Kidney (tissue), 13 donors: ENCODE measurements at regions not wholly inside any gene's neighbourhood (a gene's known extent, or its start where the extent isn't known, plus 50 kb on each side); places are given as distances from the start of the nearest gene placed in this dataset.
A peak's percentile ranks its signal among the peaks of the same experiment; 100 is the strongest.

ENCODE experiments used
- DNase-seq, 5 donors: peaks; one replicate each; pipeline ENCODE4 v3.0.0-alpha.2; 2013 to 2020
- FAIRE-seq: peaks from 2 replicates; lab custom pipeline; 2012; peaks lifted over from hg19 to GRCh38; lab: Jason Lieb, UNC
- H3K27ac ChIP-seq, 2 donors: one replicate each; pipeline ENCODE4 v1.7.0; 2013; ENCODE audit warnings: low read depth in 2 of 2, low read length in 2 of 2, inconsistent platforms in 1 of 2
- H3K27me3 ChIP-seq: one replicate; pipeline ENCODE4 v1.7.1; 2013; ENCODE audit warnings: low read length, inconsistent platforms; ENCODE audit not compliant: control insufficient read depth, insufficient read depth
- H3K36me3 ChIP-seq, 3 donors: one replicate each; pipeline versions ENCODE4 v1.7.0 to v1.7.1; 2013; ENCODE audit warnings: low read length in 3 of 3, control low read depth in 1 of 3, inconsistent platforms in 1 of 3; ENCODE audit not compliant: insufficient read depth in 3 of 3, control insufficient read depth in 2 of 3
- H3K4me1 ChIP-seq, 3 donors: one replicate each; pipeline versions ENCODE4 v1.7.0 to v1.7.1; 2013; ENCODE audit warnings: low read length in 3 of 3, inconsistent platforms in 1 of 3, low read depth in 1 of 3; ENCODE audit not compliant: control insufficient read depth in 2 of 3, insufficient read depth in 2 of 3
- H3K4me3 ChIP-seq, 3 donors: one replicate each; pipeline versions ENCODE4 v1.7.0 to v1.8.1; 2013; ENCODE audit warnings: low read length in 3 of 3, control low read depth in 1 of 3, inconsistent platforms in 1 of 3
- H3K9ac ChIP-seq, 3 donors: one replicate each; pipeline versions ENCODE4 v1.7.0 to v1.7.1; 2013; ENCODE audit warnings: low read length in 3 of 3, control low read depth in 1 of 3, inconsistent platforms in 1 of 3
- H3K9me3 ChIP-seq, 3 donors: one replicate each; pipeline versions ENCODE4 v1.7.0 to v1.7.1; 2013; ENCODE audit warnings: low read length in 3 of 3, control low read depth in 1 of 3, inconsistent platforms in 1 of 3; ENCODE audit not compliant: control insufficient read depth in 2 of 3, insufficient read depth in 1 of 3
- intact Hi-C: fragments of 100-400 bp; cut with DNase I; formaldehyde crosslinking; loops from one replicate; pipeline ENCODE4 v1.11.1; 2022
- TF ChIP-seq, protein P1 (sequence below): IDR thresholded peaks from 3 replicates; pipeline ENCODE4 v1.5.1; 2012; ENCODE audit warnings: mild to moderate bottlenecking, moderate library complexity, borderline replicate concordance; ENCODE audit not compliant: insufficient read depth; ENCODE audit errors: extremely low read depth
- donor health status: control.
- donor health status: control.
- donor health status: control.
- donor health status: control.
- donor health status: control.
- donor health status: DM: yes; HTN: yes; CAD: no.
- donor health status: Normal renal cell carcinoma (clear cell type).

DNA sequence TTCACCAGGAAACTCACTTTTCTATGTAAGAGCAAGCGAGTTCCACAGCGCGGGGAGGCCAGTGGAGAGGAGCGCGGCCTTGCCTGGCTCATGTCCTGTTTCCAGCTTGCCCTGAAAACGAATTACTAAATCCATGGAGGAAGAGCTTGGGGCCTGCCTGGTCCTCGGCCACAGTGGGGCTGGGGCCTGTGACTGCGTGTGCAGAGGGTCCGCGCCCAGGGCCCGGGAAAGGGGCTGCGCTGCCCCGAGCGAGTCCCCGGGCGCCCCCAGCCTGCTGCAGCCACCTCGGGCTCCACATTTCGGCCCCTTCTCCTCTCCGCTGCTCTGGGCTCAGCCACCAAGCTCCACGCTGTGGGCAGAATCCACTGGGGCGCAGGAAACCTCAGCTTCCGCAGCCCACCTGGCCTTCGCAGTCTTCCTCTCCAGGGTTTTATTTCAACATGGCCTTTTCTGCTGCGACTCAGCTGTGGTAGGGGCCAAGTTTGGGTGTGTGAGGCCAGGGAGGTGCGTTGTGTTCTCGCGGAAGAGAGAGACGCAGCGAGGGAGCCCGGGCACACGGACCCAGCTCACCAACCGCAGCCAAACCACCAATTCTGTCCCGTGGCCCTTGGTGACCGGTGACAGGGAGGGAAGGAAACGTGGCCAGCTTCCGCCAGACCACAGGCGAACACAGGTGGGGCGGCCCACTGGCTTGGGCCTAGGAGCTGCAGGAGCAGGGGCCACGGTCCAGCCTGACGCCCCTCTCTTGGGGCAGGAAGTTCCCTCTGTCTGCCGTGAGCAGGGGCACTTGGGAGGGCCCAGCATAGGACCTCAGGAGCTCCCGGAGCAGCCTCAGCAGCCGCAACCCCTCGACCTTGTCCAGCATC, 211.4 kb downstream of the ERMARD start:
- H3K9ac ChIP-seq: no peak overlapping the region
- no peak overlapping the region for H3K27ac ChIP-seq
- FAIRE-seq (no peak), DNase-seq (peak in 2 of 5 donors; percentile 38 to 55)
- TF ChIP-seq, protein P1, sequence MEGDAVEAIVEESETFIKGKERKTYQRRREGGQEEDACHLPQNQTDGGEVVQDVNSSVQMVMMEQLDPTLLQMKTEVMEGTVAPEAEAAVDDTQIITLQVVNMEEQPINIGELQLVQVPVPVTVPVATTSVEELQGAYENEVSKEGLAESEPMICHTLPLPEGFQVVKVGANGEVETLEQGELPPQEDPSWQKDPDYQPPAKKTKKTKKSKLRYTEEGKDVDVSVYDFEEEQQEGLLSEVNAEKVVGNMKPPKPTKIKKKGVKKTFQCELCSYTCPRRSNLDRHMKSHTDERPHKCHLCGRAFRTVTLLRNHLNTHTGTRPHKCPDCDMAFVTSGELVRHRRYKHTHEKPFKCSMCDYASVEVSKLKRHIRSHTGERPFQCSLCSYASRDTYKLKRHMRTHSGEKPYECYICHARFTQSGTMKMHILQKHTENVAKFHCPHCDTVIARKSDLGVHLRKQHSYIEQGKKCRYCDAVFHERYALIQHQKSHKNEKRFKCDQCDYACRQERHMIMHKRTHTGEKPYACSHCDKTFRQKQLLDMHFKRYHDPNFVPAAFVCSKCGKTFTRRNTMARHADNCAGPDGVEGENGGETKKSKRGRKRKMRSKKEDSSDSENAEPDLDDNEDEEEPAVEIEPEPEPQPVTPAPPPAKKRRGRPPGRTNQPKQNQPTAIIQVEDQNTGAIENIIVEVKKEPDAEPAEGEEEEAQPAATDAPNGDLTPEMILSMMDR: no peak
- H3K9me3 ChIP-seq: no peaks in the 10 kb centered on the region
- H3K27me3 ChIP-seq: no peaks in the 10 kb centered on the region
- H3K4me1 ChIP-seq: peaks cover 0 to 5% (median 4%) of the 10 kb centered on the region in 3 donors
- no peaks in the 10 kb centered on the region for H3K36me3 ChIP-seq
- intact Hi-C loops: no loop called here
- no peak overlapping the region for H3K4me3 ChIP-seq

DNA sequence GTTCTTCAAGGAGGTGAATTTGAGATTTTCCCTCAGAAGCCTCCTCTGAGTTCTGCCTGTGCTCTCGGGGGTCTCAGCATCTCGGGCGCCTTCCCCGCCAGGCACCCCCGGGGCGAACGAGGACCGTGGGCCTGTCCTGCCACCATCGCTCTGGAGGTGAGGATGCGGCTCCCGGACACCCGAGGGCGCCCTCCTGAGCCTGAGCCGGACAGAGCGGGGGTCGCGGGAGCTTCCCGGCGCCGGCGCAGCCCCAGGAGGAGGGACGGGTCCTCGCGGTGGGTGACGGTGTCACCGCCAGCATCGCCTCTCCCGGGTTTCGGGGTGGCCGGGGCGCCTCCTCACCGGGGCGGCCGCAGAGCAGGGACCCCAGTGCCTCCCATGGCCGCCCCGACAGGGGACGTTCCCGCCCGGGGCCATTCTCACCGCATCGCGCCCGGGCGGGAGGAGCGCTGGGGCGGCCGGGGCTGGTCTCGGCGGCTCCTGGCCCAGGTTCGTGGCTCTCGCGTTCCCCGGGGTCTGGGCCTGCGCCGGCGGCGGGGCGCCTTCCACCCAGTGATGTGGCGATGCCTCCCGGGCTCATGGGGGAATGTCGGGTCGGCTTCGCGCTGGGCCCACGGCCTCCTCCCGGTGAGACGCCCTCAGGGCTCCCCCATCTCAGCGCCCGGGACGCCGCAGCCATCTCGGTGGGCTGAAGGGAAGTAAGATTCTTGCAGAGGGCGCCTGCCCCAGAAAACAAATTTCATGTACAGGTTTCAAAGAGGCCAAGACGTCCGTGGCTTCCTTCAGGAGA, 210.5 kb downstream of the ERMARD start:
- no peak for FAIRE-seq

DNA sequence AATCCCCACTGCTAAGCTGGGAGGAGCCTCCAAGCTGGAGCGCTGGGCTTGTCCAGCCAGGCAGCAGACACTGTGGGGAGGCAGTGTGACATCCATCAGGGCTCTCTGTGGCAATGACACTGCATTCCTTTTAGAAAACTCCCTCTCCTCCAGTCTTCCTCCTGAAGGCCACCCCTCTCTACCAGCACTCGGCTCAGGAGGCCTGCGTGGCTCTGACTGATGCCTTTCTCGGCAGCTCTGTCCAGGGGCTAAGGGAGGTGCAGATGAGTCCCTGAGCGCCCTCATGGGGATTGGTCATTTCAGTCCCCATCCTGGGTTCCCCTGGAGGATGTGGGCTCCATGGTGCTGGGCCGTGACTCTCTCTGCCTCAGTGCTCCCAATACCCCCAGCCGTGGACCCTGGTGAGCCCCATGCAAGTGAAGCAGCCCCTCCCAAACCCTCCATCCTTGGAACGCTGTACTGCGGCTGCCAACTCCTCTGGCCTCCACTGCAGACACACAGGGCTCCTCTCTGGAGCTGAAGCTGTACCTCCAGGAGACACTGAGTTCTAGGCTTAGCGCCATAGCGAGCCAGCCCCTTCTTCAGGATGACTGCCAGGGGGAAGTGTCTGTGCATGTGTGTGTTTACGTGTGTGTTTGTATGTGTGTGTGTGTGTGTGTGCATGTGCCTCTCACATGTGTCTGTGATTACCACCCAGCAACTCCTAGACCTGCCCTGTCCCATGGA, 209.6 kb downstream of the ERMARD start:
- no peak overlapping the region for H3K4me3 ChIP-seq
- intact Hi-C loops: no loop called here
- H3K27me3 ChIP-seq: no peaks in the 10 kb centered on the region
- no peaks in the 10 kb centered on the region for H3K36me3 ChIP-seq
- FAIRE-seq: no peak
- no peak overlapping the region for H3K9ac ChIP-seq
- peak in 4 of 5 donors; percentile 57 to 78 (median 67) for DNase-seq
- H3K4me1 ChIP-seq: peaks cover 0 to 5% (median 4%) of the 10 kb centered on the region in 3 donors
- H3K27ac ChIP-seq: no peak overlapping the region
- TF ChIP-seq, protein P1: no peak
- H3K9me3 ChIP-seq: no peaks in the 10 kb centered on the region

More for the DNA sequence above, 210.5 kb downstream of the ERMARD start:
- intact Hi-C loops: no loop called here
- Histone ChIP-seq H3K9me3 (no peaks in the 10 kb centered on the region), H3K36me3 (no peaks in the 10 kb centered on the region), H3K9ac (no peak overlapping the region), H3K27me3 (no peaks in the 10 kb centered on the region), H3K4me1 (peaks cover 0 to 5% (median 4%) of the 10 kb centered on the region in 3 donors), H3K4me3 (no peak overlapping the region), H3K27ac (no peak overlapping the region)
- peak; percentile 63 to 80 (median 76) for DNase-seq
- TF ChIP-seq, protein P1: no peak
